Caco-2 (cell line): ENCODE measurements at regions not wholly inside any gene's neighbourhood (a gene's known extent, or its start where the extent isn't known, plus 50 kb on each side); places are given as distances from the start of the nearest gene placed in this dataset.

ENCODE experiments used
- BruUV-seq: library from RNA; stranded (reverse); fragments of 400-500 nt; replicated peaks from 2 replicates; lab custom pipeline; 2021; lab: Mats Ljungman, UMichigan
- CTCF ChIA-PET: fragments of 300-600 bp; sonication (Branson Sonifier 250); formaldehyde crosslinking; loops from one replicate; lab custom pipeline; 2022; ENCODE audit warnings: antibody characterized with exemption; lab: Charles Lee
- POLR2A ChIA-PET: fragments of 300-600 bp; sonication (Branson Sonifier 250); formaldehyde crosslinking; loops from one replicate; lab custom pipeline; 2022; ENCODE audit warnings: antibody characterized with exemption; lab: Charles Lee
- DNase-seq, 2 experiments: peaks; one replicate each; pipeline versions ENCODE4 v3.0.0 to v3.0.0-alpha.2; 2020 to 2022
- H3K27me3 ChIP-seq: replicated peaks from 2 replicates; pipeline ENCODE4 v1.6.0; 2011; ENCODE audit warnings: low read length; ENCODE audit not compliant: control insufficient read depth, insufficient read depth
- H3K36me3 ChIP-seq: 2 replicates; pipeline ENCODE4 v1.5.1; 2011; ENCODE audit warnings: low read length; ENCODE audit not compliant: control insufficient read depth, insufficient read depth
- H3K4me1 ChIP-seq: fragments of 250-450 bp; sonication (Bioruptor Pico); 2 replicates; pipeline ENCODE4 v1.5.1; 2020; ENCODE audit warnings: mild to moderate bottlenecking
- H3K4me3 ChIP-seq: 2 replicates; pipeline ENCODE4 v1.5.1; 2011; ENCODE audit warnings: low read depth, mild to moderate bottlenecking, control low read depth, low read length
- H3K9me3 ChIP-seq: fragments of 250-450 bp; sonication (Bioruptor Pico); 2 replicates; pipeline ENCODE4 v1.5.1; 2020; ENCODE audit warnings: mild to moderate bottlenecking, moderate library complexity
- H3K27ac Mint-ChIP-seq: one replicate; pipeline ENCODE4 v1.8.0; 2022; ENCODE audit warnings: mixed read lengths; ENCODE audit not compliant: unreplicated experiment
- H3K27me3 Mint-ChIP-seq: one replicate; pipeline ENCODE4 v1.8.0; 2022; ENCODE audit warnings: mixed read lengths; ENCODE audit not compliant: insufficient read depth, unreplicated experiment
- H3K36me3 Mint-ChIP-seq: one replicate; pipeline ENCODE4 v1.8.0; 2022; ENCODE audit warnings: mild to moderate bottlenecking, mixed read lengths; ENCODE audit not compliant: insufficient read depth, unreplicated experiment
- H3K4me1 Mint-ChIP-seq: one replicate; pipeline ENCODE4 v1.8.0; 2022; ENCODE audit warnings: low read depth, mixed read lengths; ENCODE audit not compliant: unreplicated experiment
- H3K4me3 Mint-ChIP-seq: one replicate; pipeline ENCODE4 v1.8.0; 2022; ENCODE audit warnings: mild to moderate bottlenecking, moderate library complexity, mixed read lengths; ENCODE audit not compliant: unreplicated experiment
- H3K9me3 Mint-ChIP-seq: one replicate; pipeline ENCODE4 v1.8.0; 2022; ENCODE audit warnings: mixed read lengths; ENCODE audit not compliant: unreplicated experiment
- intact Hi-C: fragments of 100-400 bp; cut with micrococcal nuclease; formaldehyde crosslinking; loops from one replicate; pipeline ENCODE4 v1.10.0; 2022; ENCODE audit not compliant: unreplicated experiment
- TF ChIP-seq, protein P1 (sequence below), 2 experiments: fragments of 200-600 bp in 1 of 2; IDR thresholded peaks; 1 replicate in 1 of 2; 2 replicates in 1 of 2; pipeline versions ENCODE4 v1.5.1 to v1.8.0; 2011 to 2022; ENCODE audit warnings: antibody characterized with exemption in 1 of 2, control low read depth in 1 of 2, inconsistent platforms in 1 of 2, low read depth in 1 of 2, low read length in 1 of 2, mild to moderate bottlenecking in 1 of 2, moderate library complexity in 1 of 2; ENCODE audit not compliant: insufficient read depth in 1 of 2, severe bottlenecking in 1 of 2, unreplicated experiment in 1 of 2

DNA sequence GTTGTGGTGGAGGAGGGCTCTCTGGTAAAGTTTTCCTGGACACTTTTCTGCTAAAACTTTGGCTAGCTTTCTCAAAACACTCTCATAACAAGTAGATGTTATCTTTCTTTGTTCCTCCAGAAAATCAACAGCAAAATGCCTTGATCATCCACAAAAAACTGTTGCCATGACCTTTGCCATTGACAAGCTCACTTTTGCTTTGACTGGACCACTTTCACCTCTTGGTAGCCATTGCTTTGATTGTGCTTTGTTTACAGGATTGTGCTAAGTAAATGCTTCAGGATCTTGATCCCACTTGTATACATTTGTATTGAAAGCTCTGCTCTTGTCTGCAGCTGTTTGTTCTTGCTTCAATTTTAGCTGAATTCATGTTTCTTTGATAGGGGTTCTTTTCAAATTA, 143.9 kb upstream of the NR3C1 start:
- H3K4me3 Mint-ChIP-seq, result no peak overlapping the region
- H3K27me3 Mint-ChIP-seq, result no peaks in the 10 kb centered on the region
- H3K9me3 Mint-ChIP-seq, result no peaks in the 10 kb centered on the region
- no peak overlapping the region for H3K27ac Mint-ChIP-seq
- no peak for DNase-seq
- intact Hi-C loops, result no loop called here
- no peaks in the 10 kb centered on the region for H3K36me3 Mint-ChIP-seq
- H3K4me1 ChIP-seq, result peaks cover 5% of the 10 kb centered on the region; the same call in 1 of the 2 replicates
- no peak overlapping the region for H3K4me3 ChIP-seq
- POLR2A ChIA-PET, result no interaction called here
- 0 out of 2 replicates have a peak, but pooled peaks cover 6% of the 10 kb centered on the region for H3K9me3 ChIP-seq
- TF ChIP-seq, protein P1, sequence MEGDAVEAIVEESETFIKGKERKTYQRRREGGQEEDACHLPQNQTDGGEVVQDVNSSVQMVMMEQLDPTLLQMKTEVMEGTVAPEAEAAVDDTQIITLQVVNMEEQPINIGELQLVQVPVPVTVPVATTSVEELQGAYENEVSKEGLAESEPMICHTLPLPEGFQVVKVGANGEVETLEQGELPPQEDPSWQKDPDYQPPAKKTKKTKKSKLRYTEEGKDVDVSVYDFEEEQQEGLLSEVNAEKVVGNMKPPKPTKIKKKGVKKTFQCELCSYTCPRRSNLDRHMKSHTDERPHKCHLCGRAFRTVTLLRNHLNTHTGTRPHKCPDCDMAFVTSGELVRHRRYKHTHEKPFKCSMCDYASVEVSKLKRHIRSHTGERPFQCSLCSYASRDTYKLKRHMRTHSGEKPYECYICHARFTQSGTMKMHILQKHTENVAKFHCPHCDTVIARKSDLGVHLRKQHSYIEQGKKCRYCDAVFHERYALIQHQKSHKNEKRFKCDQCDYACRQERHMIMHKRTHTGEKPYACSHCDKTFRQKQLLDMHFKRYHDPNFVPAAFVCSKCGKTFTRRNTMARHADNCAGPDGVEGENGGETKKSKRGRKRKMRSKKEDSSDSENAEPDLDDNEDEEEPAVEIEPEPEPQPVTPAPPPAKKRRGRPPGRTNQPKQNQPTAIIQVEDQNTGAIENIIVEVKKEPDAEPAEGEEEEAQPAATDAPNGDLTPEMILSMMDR (IDR thresholded peaks at IDR 0.05; ENCODE audit: insufficient read depth in 1 of 2, low read depth in 1 of 2, low read length in 1 of 2, severe bottlenecking in 1 of 2, unreplicated experiment in 1 of 2), result no peak
- peaks cover 13% of the 10 kb centered on the region for H3K4me1 Mint-ChIP-seq
- CTCF ChIA-PET, result no interaction called here
- H3K27me3 ChIP-seq, result no peaks in the 10 kb centered on the region
- BruUV-seq, result no TSS peak
- no peaks in the 10 kb centered on the region for H3K36me3 ChIP-seq

DNA sequence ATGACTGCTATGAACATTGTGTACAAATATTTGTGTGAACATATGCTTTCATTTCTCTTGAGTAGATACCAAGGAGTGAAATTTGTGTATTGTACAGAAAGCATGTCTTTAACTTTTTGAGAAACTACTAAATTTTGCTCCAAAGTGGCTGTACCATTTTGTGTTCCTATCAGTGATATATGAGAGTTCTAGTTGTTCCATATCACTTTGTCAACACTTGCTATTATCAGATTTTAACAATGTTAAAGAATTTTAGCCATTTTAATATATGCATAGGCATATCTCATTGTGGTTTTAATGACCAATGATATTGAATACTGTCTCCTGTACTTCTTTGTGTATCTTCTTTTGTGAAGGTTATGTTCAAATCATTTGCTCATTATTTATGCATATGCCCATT, 142.9 kb upstream of the NR3C1 start:
- H3K36me3 ChIP-seq, result no peaks in the 10 kb centered on the region
- no peaks in the 10 kb centered on the region for H3K9me3 Mint-ChIP-seq
- peaks cover 5% of the 10 kb centered on the region; the same call in 1 of the 2 replicates for H3K4me1 ChIP-seq
- H3K27me3 Mint-ChIP-seq, result no peaks in the 10 kb centered on the region
- ChIA-PET CTCF (no interaction called here), POLR2A (no interaction called here)
- H3K4me3 Mint-ChIP-seq, result no peak overlapping the region
- H3K27me3 ChIP-seq, result no peaks in the 10 kb centered on the region
- no peaks in the 10 kb centered on the region for H3K36me3 Mint-ChIP-seq
- 0 out of 2 replicates have a peak, but pooled peaks cover 6% of the 10 kb centered on the region for H3K9me3 ChIP-seq
- intact Hi-C loops, result no loop called here
- TF ChIP-seq, protein P1 (IDR thresholded peaks at IDR 0.05; ENCODE audit: insufficient read depth in 1 of 2, low read depth in 1 of 2, low read length in 1 of 2, severe bottlenecking in 1 of 2, unreplicated experiment in 1 of 2), result no peak
- no peak overlapping the region for H3K4me3 ChIP-seq
- peaks cover 17% of the 10 kb centered on the region for H3K4me1 Mint-ChIP-seq
- no peak for DNase-seq
- no TSS peak for BruUV-seq
- H3K27ac Mint-ChIP-seq, result no peak overlapping the region

DNA sequence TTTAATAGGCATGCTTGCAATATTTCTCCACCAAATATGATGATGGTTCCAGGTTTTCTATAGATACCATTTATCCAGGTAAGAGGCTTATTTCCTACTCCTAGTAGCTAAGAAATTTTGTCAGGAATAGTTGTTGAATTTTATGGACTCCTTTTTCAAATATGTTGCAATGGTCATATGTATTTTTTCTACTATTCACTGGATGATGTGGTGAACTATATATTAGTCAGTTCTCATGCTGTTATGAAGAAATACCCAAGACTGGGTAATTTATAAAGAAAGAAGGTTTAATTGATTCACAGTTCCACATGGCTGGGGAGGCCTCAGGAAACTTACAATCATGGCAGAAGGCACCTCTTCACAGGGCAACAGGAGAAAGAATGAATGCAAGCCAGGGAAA, 141.1 kb upstream of the NR3C1 start:
- TF ChIP-seq, protein P1 (IDR thresholded peaks at IDR 0.05; ENCODE audit: insufficient read depth in 1 of 2, low read depth in 1 of 2, low read length in 1 of 2, severe bottlenecking in 1 of 2, unreplicated experiment in 1 of 2), result no peak
- Histone ChIP-seq H3K4me3 (no peak overlapping the region), H3K4me1 (peaks cover 5% of the 10 kb centered on the region; the same call in 1 of the 2 replicates), H3K9me3 (peaks cover 8% of the 10 kb centered on the region; the same call in 1 of the 2 replicates), H3K27me3 (no peaks in the 10 kb centered on the region), H3K36me3 (no peaks in the 10 kb centered on the region)
- DNase-seq, result no peak
- Mint-ChIP-seq H3K36me3 (no peaks in the 10 kb centered on the region), H3K27me3 (no peaks in the 10 kb centered on the region), H3K27ac (no peak overlapping the region), H3K9me3 (no peaks in the 10 kb centered on the region), H3K4me3 (no peak overlapping the region), H3K4me1 (peaks cover 17% of the 10 kb centered on the region)
- intact Hi-C loops, result no loop called here
- CTCF ChIA-PET, result no interaction called here
- BruUV-seq, result no TSS peak
- POLR2A ChIA-PET, result no interaction called here
